Stimulated activated CD4-positive, alpha-beta T cell treated with anti-CD3 and anti-CD28 coated beads, Interleukin-12 subunit alpha, Interleukin-12 subunit beta, amount 100 ng/mL, for 24 hours (primary cell): ENCODE measurements at regions not wholly inside any gene's neighbourhood (a gene's known extent, or its start where the extent isn't known, plus 50 kb on each side); places are given as distances from the start of the nearest gene placed in this dataset.

Source experiments
- DNase-seq, 2 experiments: peaks; one replicate each; pipeline ENCODE4 v3.0.0-alpha.2; 2020; ENCODE audit warnings: low read depth in 2 of 2

DNA sequence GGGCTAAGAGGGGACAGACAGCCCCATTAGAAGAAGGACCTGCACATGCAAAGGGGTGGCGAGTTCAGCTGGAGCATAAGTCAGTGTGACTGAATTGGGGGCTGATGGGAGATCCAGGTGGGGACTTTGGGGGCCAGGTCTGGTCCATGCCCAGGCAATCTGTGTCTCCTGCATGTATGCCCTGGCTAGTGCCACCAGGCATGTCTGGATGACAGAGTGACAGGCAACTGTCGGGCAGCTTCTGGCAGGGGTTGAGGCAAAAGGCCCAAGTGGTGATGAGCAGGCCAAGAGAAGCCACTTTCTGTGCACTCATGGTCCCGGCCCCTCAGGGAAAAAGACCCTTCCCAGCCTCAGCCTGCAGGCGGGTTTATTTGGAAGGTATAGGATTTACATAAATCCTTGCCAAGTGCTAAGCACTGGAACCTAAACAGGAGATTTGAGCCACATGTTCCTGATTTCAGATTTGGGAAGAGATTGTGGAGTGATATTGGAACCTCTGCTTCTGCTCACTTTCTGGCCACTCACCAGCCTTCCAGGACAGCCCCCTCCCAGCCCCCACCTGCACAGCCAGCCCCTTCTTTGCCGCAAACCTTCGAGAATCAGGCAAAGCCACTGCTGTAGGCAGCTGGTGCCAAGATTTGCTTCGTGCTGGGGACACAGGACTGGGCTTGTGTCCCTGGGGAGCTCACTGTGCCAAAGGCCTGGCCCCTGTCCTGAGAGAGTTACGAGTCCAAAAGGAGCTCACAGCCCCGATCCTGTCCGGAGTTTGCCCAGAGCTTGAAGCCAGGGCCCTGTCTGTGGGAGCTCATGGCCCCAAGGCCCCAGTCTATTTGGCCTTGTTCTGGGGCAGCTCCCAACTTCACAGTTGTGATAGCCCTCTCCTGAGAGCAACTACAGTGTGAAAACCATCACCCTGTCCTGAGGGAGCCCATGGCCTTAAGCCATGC, 232.5 kb upstream of the RTL1 start:
- no peak for DNase-seq

- DNase-seq = no peak
Observed at GRCh38 chr14:101137234-101137633, 233.7 kb upstream of the RTL1 start.

GRCh38 chr14:101147848-101148247, 244.3 kb upstream of the RTL1 start:
- DNase-seq = no peak

DNA sequence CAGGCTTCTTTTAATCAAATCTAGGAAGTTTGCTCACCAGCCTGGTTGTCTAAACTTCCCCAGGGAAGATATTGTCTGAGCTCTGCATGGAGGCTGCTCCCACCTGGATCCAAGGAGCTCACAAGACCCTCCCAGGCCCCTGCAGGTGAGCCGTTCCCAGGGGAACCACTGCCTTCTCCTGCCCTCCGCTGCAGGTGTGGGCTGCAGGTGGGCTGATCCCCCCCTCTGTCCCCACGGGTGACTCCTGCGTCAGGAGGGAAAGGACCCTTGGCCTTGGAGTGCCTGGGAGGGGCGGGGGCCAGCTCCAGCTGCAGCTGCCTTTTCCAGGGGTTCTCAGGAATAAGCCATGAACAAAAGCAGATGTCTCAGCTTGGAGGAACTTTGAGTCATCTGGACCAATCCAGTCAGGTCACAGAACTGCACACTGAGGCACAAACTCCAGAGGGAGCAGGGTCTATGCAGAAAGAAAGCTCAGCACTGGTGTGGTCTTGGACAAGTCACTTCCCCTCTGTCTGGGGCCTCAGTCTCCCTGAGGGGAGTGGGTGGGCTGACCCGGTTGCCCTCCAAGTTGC, 246.6 kb upstream of the RTL1 start:
- no peak for DNase-seq

DNA sequence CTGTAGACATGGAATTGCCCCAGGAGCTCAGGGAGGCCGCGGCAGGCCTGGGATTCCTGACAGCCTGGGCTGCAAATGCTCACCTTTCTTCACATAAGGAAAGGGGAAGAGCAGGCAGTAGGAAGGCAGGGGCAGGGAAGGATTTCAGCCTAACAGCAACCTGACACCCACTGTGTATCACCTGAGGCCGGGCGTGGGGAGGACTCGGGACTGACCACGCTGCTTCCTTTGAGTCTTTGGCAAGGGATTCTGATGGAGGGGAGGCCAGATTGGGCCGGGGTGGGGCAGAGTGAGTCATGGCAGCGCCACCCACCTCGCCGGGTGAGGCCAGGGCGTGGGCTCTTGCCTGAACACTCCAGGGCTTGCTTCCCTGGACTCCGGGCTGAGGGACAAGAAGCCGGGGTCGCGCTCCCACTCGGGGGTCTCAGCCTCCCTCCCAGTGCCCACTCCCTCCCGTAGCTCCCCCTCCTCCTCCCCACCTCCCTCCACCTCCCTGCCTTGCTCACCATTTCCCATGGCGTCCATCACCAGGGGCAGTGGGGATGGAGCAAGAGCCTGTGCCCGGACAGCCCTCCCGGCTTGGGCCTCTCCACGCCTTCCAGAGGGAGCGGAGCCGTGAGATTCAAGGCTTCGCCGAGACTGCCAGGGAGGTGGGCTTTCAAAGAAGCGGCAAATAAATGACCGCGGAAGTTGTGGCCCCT, 247.9 kb upstream of the RTL1 start:
- no peak for DNase-seq

DNA sequence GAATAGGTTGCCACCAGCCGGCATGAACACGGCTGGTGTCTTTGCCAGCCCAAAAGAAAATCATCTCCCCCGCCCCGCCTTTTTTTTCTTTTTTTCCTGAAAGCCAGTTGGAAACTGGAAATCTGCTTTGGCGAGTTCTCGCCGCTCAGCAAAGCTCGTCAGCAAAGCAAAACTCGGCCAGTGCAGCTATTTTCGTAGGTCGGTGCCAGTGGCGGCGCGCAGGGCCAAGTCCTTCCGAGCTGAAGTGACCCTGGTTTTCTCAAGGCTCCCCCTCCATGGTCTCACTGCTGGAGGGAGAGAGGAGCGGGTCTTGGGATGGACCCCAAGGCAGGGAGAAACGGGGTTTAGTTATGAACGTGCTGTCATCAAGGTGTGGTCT, 248.4 kb upstream of the RTL1 start:
- no peak for DNase-seq

GRCh38 chr14:101152855-101153254, 249.3 kb upstream of the RTL1 start:
- DNase-seq = no peak

DNA sequence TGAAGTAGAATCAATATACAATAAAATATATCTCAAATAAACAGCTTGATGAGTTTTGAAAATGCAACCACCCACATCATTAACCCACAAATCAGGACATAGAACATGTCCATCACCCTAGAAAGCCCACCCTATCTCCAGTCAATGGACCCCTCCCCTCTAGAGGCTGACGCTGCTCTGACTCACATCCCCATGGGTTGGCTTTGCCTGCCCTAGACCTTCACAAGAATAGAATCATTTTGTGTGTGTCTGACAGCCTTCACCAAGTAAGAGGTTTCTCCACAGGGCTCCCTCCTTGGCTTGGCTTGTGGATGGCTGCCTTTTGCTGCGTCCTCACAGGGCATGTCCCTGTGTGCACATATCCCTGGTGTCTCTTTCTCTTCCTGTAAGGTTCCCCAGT, 250.2 kb upstream of the RTL1 start:
- DNase-seq = no peak

DNA sequence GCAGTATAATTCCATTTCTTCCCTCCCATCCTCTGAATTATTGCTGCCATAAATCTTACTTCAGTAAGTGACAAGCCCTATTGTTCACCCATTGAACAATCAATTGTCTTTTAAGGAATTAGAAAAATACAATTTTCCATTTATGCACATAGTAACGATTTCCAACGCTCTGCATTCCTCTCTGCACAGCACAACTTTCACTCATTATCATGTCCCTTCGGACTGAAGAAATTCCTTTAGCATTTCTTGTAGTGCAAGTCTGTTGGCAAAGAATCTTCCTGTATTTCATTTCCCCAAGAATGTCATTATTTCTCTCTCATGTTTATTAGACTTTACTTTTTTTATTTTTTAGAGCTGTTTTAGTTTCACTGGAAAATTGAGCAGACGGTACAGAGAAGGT, 252.1 kb upstream of the RTL1 start:
- no peak for DNase-seq

DNA sequence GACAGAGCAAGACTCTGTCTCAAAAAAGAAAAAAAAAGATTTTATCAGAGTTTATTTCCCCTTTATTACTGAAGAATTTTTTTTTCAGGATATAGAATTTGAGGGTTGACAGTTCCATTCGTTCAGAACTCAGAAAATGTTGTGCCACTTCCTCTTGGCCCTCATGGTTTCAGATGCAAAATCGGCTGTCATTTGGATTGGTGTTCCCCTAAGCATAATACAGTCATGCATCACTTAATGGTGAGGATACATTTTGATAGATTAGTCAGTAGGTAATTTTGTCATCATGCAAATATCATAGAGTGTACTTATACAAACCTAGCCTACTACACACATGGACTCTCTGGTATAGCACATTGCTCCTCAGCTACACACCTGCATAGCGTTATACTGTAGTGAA, 263.9 kb upstream of the RTL1 start:
- no peak for DNase-seq

DNA sequence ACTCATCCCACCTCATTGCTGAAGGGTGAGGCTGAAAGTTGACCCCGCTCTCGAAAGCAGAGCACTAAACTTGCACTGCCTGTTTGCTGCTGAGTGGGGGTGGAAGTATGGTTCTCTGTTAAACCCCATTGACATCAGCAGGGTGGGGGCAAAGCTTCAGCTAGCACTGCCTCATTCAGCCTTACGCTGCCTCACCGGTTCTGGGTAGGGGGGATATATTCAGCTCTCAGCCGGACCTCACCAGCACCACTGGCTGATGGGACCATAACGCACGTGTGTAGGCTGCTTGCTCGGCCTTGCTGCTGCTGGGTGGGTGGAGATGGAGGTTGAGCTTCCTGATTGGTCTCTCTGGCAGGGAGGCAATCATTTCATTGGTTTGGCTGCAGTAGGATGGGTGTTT, 265.7 kb upstream of the RTL1 start:
- no peak for DNase-seq

- no peak for DNase-seq
Observed at GRCh38 chr14:101171650-101172049, 268.1 kb upstream of the RTL1 start.

DNA sequence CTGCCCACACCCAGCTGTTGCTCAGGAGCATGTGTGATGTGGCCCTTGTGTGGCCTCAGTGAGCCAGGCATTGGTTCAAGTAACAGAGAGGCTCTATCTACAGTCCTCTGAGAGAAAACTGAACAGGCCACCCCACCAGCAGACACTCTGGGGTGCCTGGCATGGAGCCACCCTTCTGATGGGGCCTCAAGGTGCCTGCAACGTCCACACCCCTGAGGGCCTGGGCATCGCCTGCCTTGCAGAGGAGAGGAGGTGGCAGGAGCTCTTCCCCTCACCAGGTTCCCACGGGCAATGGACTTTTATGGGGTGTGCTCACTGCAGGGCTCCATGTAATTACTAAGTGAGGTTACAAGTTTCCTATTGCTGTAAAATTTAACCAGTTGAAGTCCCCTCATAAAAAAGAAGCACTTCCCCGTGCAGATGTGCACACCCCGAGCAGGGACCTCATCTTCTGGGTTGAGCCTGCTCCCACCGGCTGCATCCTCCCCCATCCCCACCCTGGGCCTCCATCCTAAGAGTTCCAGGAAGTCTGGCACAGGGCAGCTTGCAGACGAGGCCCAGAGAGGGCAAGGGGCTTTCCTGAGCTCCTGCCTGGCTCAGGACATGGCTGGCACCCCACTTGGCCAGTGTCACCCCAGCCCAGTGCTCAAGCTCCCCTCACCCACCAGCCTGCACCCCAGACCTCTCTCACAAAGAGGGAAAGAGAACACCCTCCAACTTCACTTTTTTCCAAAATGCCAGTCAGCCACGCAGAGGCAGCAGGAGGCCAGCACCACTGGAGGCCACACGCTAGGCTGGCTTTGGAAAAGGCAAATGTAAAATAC, 270.4 kb upstream of the RTL1 start:
- DNase-seq = no peak

GRCh38 chr14:101174522-101174838, 271.0 kb upstream of the RTL1 start:
- no peak for DNase-seq

GRCh38 chr14:101174980-101175606, 271.6 kb upstream of the RTL1 start:
- no peak for DNase-seq

DNA sequence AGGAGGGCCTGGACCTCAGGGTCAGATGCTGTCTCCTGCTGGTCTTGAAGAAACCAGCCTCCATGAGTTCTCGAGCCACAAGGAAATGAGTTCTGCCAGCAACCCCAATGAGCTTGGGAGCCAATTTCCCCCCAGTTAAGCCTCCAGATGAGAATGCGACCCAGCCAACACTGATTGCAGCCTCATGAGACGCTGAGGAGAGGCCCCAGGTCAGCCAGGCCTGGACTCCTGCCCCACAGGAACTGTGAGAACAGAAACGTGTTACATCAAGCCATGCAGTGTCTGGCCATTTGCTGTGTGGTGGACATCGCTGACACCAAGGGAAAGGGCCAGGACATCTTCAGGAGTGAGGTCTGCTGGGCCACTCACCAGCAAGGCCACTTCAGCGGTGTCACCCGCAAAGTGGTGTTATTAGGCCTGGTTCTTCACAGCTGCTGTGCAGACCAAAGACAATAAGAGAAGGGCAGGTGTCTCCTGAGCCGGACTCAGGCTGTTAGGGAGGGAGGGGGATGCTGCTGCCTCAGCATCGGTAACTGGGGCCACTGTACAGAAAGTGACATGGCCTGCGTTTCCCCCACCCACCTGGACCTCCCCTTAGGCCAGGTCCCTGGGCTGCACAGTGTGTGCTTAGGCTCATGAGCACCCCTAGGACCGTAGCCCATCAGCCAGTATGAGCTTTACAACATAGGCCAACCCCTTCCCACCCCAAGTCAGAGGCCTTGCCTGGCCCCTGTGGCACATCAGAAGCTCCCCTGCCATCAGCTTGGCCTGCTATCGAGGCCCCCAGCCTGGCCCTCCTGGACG, 272.4 kb upstream of the RTL1 start:
- no peak for DNase-seq

DNA sequence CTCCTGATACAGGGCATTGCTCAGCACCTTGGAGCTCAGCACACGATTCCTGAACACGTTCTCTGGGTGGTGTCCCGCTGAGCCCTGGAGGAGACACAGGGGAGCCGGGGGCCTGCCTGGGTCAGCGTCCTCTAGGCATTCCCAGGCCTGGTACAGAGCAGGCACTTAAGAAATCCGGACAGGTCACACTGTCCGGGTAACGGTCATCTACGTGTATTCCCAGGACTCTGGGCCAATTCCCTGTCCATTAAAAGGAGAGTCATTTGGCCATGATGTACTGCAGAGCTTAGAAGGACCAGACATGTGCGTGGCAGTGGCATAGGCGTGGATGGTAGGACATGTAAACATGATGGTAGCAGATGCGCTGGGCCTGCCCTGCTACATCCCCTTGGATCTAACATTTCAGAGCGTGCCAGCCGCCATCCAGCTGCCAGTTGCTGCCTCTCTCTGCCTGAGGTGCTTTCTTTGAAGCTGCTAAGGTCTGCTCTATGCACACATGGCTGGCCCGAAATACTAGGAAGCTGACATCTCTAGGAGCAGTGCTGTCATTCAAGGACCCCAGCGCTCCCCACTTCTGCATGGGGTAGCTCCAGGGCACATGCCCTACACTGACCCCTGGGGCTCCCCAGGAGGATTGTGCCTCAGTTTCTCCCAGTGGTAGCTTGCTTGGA, 273.1 kb upstream of the RTL1 start:
- DNase-seq = no peak

DNA sequence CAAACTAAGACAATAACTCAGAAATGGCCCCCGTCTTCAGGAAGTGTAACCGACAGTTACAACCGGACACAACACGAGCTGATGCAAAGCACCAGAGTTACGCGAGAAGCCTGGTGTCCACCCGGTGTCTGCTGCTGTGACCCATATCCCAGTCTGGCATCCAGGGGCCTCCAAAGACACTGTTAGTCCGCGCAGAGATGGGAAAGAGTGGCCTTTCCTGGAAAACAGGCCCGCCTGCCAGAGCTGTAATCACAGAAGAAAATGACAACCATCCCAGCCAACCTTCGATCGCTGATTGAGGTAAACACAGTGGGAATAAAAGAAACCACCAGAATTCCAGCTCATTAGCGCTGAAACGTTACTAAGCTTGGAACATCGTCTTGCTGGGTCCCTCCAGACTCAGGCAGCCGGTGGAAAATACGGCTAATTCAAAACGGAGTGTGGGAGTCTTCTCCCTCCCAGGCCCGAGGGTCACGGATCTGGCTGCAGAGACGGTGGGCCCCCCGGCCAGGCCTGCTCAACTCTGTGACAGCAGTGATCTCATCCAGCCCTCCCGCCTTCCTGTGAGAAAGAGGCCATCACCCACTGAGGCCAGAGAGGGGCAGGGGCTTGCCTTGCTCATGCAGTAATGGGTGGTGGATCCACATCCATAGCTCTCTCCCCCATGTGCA, 273.9 kb upstream of the RTL1 start:
- no peak for DNase-seq

DNA sequence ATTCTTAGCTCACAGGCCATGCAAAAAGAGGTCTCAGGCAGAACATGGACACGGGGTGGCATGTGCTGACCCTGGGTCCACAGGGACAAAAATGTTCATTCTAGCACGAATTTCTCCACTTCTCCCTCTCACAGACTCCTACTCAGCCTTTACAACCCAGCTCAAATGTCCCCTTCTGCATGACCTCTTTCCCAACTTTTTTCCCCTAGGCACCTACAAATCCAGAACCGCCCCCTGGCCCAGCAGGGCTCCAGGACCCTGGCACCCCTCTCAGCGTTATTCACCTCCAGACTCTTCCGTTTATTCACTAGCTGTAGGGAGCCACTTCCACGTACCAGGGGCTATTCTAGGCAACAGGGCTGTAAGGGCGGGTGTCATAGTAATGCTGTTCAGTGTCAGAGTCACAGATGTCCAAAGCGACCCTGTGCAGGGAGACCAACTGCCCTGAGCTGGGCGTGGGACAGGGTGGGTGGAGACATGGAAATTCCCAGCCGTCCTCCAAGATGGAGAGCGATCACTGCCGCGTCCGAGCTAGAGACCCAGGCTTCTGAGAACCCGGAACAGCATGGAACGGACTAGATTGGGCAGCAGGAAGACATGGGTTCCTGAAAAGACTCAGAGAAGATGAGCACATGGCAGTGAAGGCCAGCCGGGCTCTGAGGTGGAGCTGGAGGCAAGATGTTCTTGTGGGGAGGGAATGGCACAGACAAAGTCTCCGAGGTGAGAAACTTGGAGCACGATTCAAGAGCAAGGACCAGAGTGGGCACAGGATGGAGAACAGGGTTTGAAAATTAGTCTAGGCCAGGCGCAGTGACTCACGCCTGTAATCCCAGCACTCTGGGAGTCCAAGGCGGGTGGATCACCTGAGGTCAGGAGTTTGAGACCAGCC, 274.9 kb upstream of the RTL1 start:
- no peak for DNase-seq
